Breast epithelium (tissue), 3 donors: ENCODE measurements at regions not wholly inside any gene's neighbourhood (a gene's known extent, or its start where the extent isn't known, plus 50 kb on each side); places are given as distances from the start of the nearest gene placed in this dataset.

Experiments used
- POLR2A ChIP-seq: fragments of 450-650 bp; IDR thresholded peaks from one replicate; pipeline ENCODE4 v1.6.1; 2016; ENCODE audit warnings: antibody characterized with exemption, mild to moderate bottlenecking, moderate library complexity
- POLR2AphosphoS5 ChIP-seq, 3 donors: sonication (generic); formaldehyde crosslinking; IDR thresholded peaks; one replicate each; pipeline ENCODE4 v1.6.1; 2017; ENCODE audit warnings: antibody characterized with exemption in 3 of 3
- TF ChIP-seq, protein P1 (sequence below), 3 donors: fragments of 450-650 bp; IDR thresholded peaks; one replicate each; pipeline ENCODE4 v1.5.1; 2016 to 2017; ENCODE audit warnings: antibody characterized with exemption in 3 of 3, mild to moderate bottlenecking in 3 of 3, moderate library complexity in 3 of 3

DNA sequence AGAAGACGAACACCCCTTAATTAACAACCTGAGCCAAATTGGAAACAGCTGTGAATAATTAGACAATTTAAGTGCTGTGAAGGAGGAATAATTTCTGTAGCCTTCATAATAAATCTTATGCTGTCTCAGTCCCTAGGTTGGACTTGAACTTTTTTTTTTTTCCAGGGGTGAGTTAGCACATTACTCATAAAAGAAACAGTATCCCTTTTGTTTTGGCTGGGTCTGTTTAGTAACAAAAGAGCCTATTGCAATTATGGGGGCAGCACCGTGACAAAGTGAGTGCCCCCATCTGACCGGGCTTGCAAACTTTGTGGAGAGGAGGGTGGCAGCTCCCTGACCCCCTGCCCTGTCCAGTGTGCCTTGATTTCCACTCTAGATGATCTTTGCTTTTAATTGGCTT, 167.4 kb downstream of the DICER1 start:
- TF ChIP-seq POLR2A (no peak), POLR2AphosphoS5 (IDR thresholded peaks at IDR 0.05) (no peak)
- TF ChIP-seq, protein P1, sequence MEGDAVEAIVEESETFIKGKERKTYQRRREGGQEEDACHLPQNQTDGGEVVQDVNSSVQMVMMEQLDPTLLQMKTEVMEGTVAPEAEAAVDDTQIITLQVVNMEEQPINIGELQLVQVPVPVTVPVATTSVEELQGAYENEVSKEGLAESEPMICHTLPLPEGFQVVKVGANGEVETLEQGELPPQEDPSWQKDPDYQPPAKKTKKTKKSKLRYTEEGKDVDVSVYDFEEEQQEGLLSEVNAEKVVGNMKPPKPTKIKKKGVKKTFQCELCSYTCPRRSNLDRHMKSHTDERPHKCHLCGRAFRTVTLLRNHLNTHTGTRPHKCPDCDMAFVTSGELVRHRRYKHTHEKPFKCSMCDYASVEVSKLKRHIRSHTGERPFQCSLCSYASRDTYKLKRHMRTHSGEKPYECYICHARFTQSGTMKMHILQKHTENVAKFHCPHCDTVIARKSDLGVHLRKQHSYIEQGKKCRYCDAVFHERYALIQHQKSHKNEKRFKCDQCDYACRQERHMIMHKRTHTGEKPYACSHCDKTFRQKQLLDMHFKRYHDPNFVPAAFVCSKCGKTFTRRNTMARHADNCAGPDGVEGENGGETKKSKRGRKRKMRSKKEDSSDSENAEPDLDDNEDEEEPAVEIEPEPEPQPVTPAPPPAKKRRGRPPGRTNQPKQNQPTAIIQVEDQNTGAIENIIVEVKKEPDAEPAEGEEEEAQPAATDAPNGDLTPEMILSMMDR (IDR thresholded peaks at IDR 0.05): no peak
